ENCODE measurements at regions not wholly inside any gene's neighbourhood (a gene's known extent, or its start where the extent isn't known, plus 50 kb on each side); places are given as distances from the start of the nearest gene placed in this dataset.

DNA sequence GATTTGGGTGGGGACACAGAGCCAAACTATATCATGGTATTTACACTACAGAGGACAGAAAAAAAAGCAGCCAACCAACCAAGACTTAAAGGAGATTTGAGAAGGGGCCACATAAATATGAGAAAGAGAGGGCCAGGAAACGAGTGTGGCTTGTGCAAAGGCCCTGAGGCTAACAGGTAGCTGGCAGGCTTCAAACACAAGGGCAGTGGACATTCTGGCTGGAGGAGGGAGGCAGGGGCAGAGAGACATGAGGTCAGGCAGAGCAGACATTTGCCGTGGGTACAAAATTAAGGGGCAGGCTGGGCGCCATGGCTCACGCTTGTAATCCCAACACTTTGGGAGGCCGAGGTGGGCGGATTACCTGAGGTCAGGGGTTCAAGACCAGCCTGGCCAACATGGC lies 278.7 kb downstream of the FOXO1 start (continued):
- TF ChIP-seq NR3C1 (CRISPR knock-in tag; IDR thresholded peaks at IDR 0.05) = no peak
- TF ChIP-seq, protein P1, sequence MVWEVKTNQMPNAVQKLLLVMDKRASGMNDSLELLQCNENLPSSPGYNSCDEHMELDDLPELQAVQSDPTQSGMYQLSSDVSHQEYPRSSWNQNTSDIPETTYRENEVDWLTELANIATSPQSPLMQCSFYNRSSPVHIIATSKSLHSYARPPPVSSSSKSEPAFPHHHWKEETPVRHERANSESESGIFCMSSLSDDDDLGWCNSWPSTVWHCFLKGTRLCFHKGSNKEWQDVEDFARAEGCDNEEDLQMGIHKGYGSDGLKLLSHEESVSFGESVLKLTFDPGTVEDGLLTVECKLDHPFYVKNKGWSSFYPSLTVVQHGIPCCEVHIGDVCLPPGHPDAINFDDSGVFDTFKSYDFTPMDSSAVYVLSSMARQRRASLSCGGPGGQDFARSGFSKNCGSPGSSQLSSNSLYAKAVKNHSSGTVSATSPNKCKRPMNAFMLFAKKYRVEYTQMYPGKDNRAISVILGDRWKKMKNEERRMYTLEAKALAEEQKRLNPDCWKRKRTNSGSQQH (CRISPR knock-in tag; IDR thresholded peaks at IDR 0.05) = no peak
- no peak for TF ChIP-seq ZSCAN32 (CRISPR knock-in tag; IDR thresholded peaks at IDR 0.05)
- TF ChIP-seq, protein P2, sequence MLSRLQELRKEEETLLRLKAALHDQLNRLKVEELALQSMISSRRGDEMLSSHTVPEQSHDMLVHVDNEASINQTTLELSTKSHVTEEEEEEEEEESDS (CRISPR knock-in tag; IDR thresholded peaks at IDR 0.05) = no peak
- no peak for TF ChIP-seq CBX8 (IDR thresholded peaks at IDR 0.05; ENCODE audit: borderline replicate concordance, extremely low read depth, low read depth, low read length, poor library complexity, severe bottlenecking)

DNA sequence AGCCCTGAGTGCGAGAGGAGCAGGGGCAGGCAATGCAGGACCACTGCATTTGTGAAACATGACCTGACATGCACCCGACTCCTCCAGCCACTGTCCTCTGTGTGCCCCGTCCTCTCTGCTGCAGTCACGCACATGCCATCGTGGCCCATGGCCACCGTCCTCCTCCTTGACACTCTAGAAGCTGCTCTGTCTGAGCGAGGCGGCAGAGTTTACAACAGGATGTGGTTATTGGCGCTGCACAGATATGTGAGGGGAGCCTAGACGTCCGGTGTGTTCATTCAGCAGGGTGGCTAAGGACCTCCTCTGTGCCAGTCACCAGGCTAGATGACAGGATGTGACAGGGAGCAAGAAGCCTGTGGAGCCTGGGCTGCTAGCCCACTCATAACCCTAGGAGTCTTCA lies 277.8 kb downstream of the FOXO1 start:
- Histone ChIP-seq H4K20me1 (replicated peaks; ENCODE audit: control insufficient read depth, insufficient read depth, low read length) (no peaks in the 10 kb centered on the region), H3K9me1 (ENCODE audit: control insufficient read depth, insufficient read depth, low read length) (no peaks in the 10 kb centered on the region), H3K4me3 (no peak overlapping the region), H3K27ac (ENCODE audit: extremely low read depth, low read depth, low read length) (no peak overlapping the region), H3K79me2 (ENCODE audit: control insufficient read depth, insufficient read depth, low read length) (no peaks in the 10 kb centered on the region), H3K9me3 (replicated peaks; ENCODE audit: control insufficient read depth, insufficient read depth, low read depth, low read length) (no peaks in the 10 kb centered on the region), H3K36me3 (ENCODE audit: control insufficient read depth, insufficient read depth, low read length) (no peaks in the 10 kb centered on the region), H3K9ac (ENCODE audit: insufficient read depth in 1 of 2, low read depth in 2 of 2, low read length in 2 of 2) (no peak overlapping the region), H3K4me1 (replicated peaks in 1 of 2; ENCODE audit: control insufficient read depth in 2 of 2, insufficient read depth in 2 of 2, low read length in 2 of 2) (no peaks in the 10 kb centered on the region), H3K27me3 (ENCODE audit: control insufficient read depth in 2 of 2, insufficient read depth in 2 of 2, low read length in 2 of 2) (peaks cover 0 to 15% of the 10 kb centered on the region in 2 experiments; a peak in 2 of 5 replicates), H3K4me2 (ENCODE audit: insufficient read depth, low read length) (no peak overlapping the region), H2AFZ (ENCODE audit: low read depth, low read length) (no peak overlapping the region)
- FAIRE-seq = no peak
- ATAC-seq = no peak
- TF ChIP-seq PHB (CRISPR knock-in tag; IDR thresholded peaks at IDR 0.05) = no peak
- TF ChIP-seq RBM22 (IDR thresholded peaks at IDR 0.05; ENCODE audit: low read depth, low read length, poor library complexity, severe bottlenecking) = no peak
- TF ChIP-seq ZNF695 (CRISPR knock-in tag; IDR thresholded peaks at IDR 0.05) = no peak
- peak; percentile 62 for TF ChIP-seq GABPA (tag; conservative IDR thresholded peaks at IDR 0.05; ENCODE audit: low read depth)
- in situ Hi-C loops (cut with MboI) = no loop called here
- BruUV-seq (replicated peaks) = no TSS peak
- POLR2A ChIA-PET = no interaction called here
- no peak for DNase-seq (ENCODE audit: extremely low read depth in 1 of 4, low spot score in 3 of 4)
- WGBS (ENCODE audit: insufficient coverage, low coverage, missing lambda C conversion rate) = 0% methylated on average over 5 of the region's 11 CpGs
- CTCF ChIA-PET (ENCODE audit: low intra/inter-chr PET ratio) = no interaction called here
- intact Hi-C loops (cut with micrococcal nuclease) = no loop called here
